PFSK-1 (cell line): ENCODE measurements at regions not wholly inside any gene's neighbourhood (a gene's known extent, or its start where the extent isn't known, plus 50 kb on each side); places are given as distances from the start of the nearest gene placed in this dataset.

Experiments
- FOXP2 ChIP-seq: optimal IDR thresholded peaks from 2 replicates; pipeline ENCODE3; 2011; ENCODE audit warnings: borderline replicate concordance, control low read depth, inconsistent platforms; ENCODE audit not compliant: insufficient read depth; ENCODE audit errors: extremely low read length, extremely low read depth
- POLR2AphosphoS5 ChIP-seq: IDR thresholded peaks from 2 replicates; pipeline ENCODE4 v1.6.1; 2012; ENCODE audit warnings: low read depth, mild to moderate bottlenecking, control low read depth, low read length, moderate library complexity
- REST ChIP-seq, 2 experiments: IDR thresholded peaks; 2 replicates each; pipeline versions ENCODE4 v1.6.1 to v1.8.0; 2011 to 2012; ENCODE audit warnings: low read depth in 2 of 2, low read length in 2 of 2, control low read depth in 1 of 2, inconsistent platforms in 1 of 2, mild to moderate bottlenecking in 1 of 2, moderate library complexity in 1 of 2; ENCODE audit not compliant: insufficient read depth in 1 of 2
- SIN3A ChIP-seq: IDR thresholded peaks from 2 replicates; pipeline ENCODE4 v1.6.1; 2012; ENCODE audit warnings: mild to moderate bottlenecking, low read length, moderate library complexity, borderline replicate concordance; ENCODE audit not compliant: insufficient read depth
- TAF1 ChIP-seq: IDR thresholded peaks from 2 replicates; pipeline ENCODE4 v1.6.1; 2012; ENCODE audit warnings: low read length, control low read depth, borderline replicate concordance; ENCODE audit not compliant: insufficient read depth

- TF ChIP-seq POLR2AphosphoS5 (no peak), FOXP2 (no peak)
Measured at GRCh38 chr3:10700821-10701220, 115.2 kb upstream of the SLC6A11 start.

GRCh38 chr3:10702961-10703740, 112.9 kb upstream of the SLC6A11 start:
- TF ChIP-seq SIN3A = no peak
- TF ChIP-seq POLR2AphosphoS5 = no peak
- TF ChIP-seq REST (IDR thresholded peaks at IDR 0.05; ENCODE audit: insufficient read depth in 1 of 2, low read depth in 2 of 2, low read length in 2 of 2) = no peak
- TF ChIP-seq TAF1 = no peak
- no peak for TF ChIP-seq FOXP2

GRCh38 chr3:10703875-10704274, 112.2 kb upstream of the SLC6A11 start:
- no peak for TF ChIP-seq SIN3A
- TF ChIP-seq TAF1 = no peak
- TF ChIP-seq REST (IDR thresholded peaks at IDR 0.05; ENCODE audit: insufficient read depth in 1 of 2, low read depth in 2 of 2, low read length in 2 of 2) = no peak
- TF ChIP-seq POLR2AphosphoS5 = no peak
- TF ChIP-seq FOXP2 = no peak

- TF ChIP-seq REST (IDR thresholded peaks at IDR 0.05; ENCODE audit: insufficient read depth in 1 of 2, low read depth in 2 of 2, low read length in 2 of 2) = no peak
Measured at GRCh38 chr3:10706156-10706739, 109.8 kb upstream of the SLC6A11 start.

- TF ChIP-seq SIN3A (no peak), REST (IDR thresholded peaks at IDR 0.05; ENCODE audit: insufficient read depth in 1 of 2, low read depth in 2 of 2, low read length in 2 of 2) (no peak), FOXP2 (no peak), POLR2AphosphoS5 (no peak), TAF1 (no peak)
Measured at GRCh38 chr3:10706740-10707399, 109.2 kb upstream of the SLC6A11 start.
